LNCAP (cell line): ENCODE measurements at regions not wholly inside any gene's neighbourhood (a gene's known extent, or its start where the extent isn't known, plus 50 kb on each side); places are given as distances from the start of the nearest gene placed in this dataset.

Experiments
- TF ChIP-seq, protein P1 (sequence below): fragments of 450-650 bp; IDR thresholded peaks from 2 replicates; pipeline ENCODE4 v1.5.1; 2017; ENCODE audit warnings: mild to moderate bottlenecking

DNA sequence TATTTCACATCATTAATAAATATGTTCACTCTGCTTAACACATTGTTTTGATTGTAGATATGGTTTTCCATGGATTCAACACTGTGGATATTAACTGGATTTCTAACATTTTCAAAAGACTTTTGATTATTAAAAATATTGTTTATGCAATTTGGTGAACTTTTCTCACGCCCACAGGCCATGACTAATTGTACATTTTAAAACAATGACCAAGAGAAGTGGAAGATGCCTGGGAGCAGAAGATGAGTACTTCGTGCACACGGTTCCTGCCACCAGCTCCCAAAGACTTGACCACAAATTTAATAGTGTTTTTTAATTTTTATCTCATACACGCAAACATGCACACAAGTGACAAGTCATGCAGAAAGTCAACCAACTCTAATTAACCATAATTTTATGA lies 451.0 kb upstream of the ADARB2 start:
- TF ChIP-seq, protein P1, sequence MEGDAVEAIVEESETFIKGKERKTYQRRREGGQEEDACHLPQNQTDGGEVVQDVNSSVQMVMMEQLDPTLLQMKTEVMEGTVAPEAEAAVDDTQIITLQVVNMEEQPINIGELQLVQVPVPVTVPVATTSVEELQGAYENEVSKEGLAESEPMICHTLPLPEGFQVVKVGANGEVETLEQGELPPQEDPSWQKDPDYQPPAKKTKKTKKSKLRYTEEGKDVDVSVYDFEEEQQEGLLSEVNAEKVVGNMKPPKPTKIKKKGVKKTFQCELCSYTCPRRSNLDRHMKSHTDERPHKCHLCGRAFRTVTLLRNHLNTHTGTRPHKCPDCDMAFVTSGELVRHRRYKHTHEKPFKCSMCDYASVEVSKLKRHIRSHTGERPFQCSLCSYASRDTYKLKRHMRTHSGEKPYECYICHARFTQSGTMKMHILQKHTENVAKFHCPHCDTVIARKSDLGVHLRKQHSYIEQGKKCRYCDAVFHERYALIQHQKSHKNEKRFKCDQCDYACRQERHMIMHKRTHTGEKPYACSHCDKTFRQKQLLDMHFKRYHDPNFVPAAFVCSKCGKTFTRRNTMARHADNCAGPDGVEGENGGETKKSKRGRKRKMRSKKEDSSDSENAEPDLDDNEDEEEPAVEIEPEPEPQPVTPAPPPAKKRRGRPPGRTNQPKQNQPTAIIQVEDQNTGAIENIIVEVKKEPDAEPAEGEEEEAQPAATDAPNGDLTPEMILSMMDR: no peak

DNA sequence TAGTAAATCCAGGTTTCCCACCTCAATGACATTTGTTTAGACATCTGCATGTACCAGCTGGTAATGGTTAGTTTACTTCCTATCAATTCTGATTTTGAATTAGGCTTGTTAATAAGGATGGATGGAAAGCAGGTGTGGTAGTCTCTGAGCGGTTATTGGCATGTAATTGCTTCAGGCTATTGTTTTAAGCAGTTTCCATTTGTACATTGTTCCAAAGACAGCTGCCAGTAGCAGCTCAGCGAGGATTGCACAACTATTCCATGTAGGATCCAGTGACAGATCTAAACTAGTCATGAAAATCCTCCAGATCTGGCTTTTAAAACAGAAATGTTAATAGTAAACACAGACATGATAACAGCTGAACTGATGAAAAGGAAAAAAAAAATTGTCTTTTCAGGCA lies 436.0 kb upstream of the ADARB2 start:
- TF ChIP-seq, protein P1: no peak

DNA sequence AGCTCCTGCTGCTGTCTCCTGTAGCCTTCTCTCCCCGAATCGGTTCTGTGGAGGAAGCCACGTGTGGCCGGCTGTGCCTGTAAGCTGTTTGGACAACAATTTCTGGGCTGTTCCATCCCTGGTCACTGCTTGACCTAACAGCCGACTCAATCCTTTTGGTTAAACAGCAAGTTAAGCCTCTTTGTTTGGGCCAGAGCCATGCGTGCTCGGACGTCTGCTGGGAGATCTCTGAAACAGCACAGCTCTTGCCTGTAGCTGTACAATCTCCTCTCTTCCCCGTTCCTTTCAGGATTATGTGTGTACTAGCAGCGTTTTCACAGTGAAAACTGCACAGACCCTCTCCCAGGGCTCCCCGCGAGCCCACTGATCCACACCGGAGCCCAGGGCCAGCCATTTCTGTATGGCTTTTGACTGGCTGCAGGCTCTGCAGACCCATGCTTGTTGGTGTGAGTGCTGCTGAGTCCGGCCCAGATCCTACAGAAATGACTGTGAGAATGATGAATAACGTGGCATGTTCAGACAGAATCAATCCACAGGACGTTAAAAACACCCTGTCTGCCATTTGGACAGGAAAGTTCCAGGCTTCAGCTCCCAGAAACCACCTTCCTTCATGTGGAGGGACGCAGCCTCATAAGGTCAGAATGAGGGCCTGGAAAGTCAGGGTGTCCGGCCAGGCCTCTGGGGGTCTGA lies 428.6 kb upstream of the ADARB2 start:
- TF ChIP-seq, protein P1: no peak

DNA sequence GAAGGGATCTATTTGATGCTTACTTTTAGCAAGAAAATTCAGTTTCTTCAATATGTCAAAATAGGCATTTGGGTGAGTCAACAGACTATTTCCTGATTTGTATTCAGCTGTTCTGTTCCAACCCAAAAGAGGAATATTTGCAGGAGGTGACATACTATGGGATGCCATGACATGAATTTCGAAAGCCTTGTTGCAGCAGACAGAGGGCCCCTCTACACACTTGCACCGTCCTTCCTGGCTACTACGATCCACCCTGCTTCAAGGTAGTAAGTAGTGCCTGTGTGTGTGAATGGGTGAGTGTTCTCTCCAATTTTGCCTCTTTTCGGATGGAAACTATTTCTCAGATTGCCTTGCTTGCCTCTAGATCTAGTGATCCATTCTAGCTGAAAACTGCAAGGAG lies 413.0 kb upstream of the ADARB2 start:
- TF ChIP-seq, protein P1: no peak

DNA sequence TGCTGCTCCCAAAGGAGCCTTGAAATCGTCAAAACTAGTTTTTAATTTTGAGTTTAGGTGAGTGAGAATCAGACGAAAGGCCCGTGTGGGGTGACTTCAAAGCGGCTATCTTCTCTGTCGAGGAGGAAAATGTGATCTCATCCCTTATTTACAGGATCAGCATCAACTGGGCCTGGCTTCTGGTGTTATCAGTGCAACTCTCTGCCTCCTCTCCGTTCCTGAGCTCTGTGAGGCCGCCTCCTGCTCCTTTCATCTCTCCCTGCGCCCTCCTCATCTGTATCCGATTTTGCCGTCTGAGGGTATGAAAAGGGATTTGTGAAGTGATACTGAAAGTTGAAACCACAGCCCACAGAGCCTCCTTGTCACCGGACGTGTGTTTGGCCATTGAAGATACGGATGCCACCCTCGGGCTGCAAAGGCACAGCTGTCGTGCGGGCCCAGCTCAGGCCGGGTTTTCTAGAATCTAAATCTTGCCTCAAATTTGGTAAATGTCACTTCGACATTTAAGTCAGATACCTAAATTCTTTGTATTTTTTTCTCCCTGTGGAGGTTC lies 408.7 kb upstream of the ADARB2 start:
- TF ChIP-seq, protein P1: no peak

DNA sequence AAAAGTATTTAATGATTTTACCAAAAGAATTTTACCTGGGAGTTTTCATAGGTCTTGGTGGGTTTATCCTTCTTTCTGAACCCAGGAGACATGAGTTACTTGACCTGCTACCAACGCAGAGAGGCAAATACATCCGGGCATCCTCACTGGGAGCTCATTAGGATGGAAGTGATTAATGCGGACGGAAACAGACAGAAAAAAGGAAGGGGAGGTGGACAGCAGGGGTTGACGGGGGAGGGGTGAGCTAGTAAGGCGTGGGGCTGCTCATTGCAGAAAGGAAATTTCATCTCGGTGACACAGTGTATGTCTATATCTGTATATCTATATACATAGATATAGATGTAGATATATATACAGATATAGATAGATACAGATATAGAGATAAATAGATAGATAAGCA lies 408.2 kb upstream of the ADARB2 start:
- TF ChIP-seq, protein P1: no peak

DNA sequence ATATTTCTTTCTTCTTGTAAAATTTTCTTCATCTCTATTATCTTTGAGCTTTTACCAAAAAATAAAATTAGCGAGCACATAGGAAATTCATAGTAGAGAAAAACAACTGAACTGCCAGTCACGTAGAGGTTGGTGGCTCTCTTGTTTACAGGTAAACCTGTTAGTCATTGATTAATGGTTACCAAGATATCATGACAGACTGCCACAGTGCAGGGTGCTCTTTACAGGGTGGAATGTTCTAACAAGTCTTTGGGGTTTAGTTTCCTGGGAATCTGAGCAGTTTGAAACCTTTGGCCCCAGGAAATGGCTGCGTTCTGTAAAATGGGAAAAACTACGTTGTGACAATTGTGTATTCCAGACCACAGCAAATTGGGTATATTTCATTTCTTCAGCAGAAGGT lies 407.3 kb upstream of the ADARB2 start:
- TF ChIP-seq, protein P1: no peak
